SK-N-MC (cell line): ENCODE measurements at regions not wholly inside any gene's neighbourhood (a gene's known extent, or its start where the extent isn't known, plus 50 kb on each side); places are given as distances from the start of the nearest gene placed in this dataset.

ENCODE experiments used
- EZH2 ChIP-seq: fragments of 200-600 bp; sonication (generic); IDR thresholded peaks from one replicate; pipeline ENCODE4 v1.6.1; 2017; ENCODE audit warnings: antibody characterized with exemption
- POLR2AphosphoS5 ChIP-seq: IDR thresholded peaks from 2 replicates; pipeline ENCODE4 v1.6.1; 2012; ENCODE audit warnings: mild to moderate bottlenecking, low read depth, low read length, borderline replicate concordance

DNA sequence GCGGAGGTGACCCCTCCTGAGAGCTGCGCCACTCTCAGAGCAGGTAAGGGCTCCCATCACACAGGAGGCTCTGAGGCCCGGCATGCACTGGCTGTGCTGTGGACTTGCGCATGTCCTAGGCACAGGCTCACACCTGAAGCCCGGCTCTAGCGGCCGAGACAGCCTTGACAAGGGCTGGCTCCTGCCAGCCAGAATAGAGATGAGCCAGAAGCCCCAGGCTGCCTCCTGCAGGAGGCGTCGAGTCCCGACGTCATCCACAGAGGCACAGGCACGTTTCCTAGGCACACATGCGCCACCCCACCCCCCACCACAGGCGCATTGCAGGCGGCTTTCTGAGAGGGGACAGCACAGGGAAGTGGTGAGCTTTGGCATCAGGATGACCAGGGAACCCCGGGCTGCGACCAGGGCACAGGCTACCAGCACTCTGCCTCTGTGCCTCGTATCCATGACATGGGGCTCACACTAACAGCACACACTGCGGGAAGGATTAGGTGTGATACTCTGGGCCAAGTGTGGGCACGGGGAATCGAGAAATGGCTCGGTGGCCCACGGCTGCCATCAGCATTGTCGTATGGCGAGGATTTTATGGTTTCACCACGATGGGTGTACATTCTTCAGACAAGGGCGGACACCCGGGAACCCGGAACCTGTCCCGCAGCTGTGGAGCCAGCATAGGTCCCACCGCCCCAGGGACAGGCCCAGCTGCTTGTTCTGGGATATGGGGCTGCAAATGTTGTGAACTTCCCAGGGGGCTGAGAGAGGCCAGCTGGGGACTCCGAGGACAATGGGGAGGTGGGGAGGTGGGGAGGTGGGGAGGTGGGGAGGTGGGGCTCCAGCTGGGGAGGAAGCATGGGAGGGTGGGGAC, 90.7 kb upstream of the ADRA2C start:
- TF ChIP-seq EZH2, result no peak
- TF ChIP-seq POLR2AphosphoS5, result no peak
